SK-N-SH treated with all-trans-retinoic acid at 6 μM for 48 hours (cell line): ENCODE measurements at regions not wholly inside any gene's neighbourhood (a gene's known extent, or its start where the extent isn't known, plus 50 kb on each side); places are given as distances from the start of the nearest gene placed in this dataset.

Experiments used
- CREB5 ChIP-seq: fragments of 250-450 bp; sonication (Bioruptor Pico); IDR thresholded peaks from 2 replicates; pipeline ENCODE4 v1.5.1; 2020; ENCODE audit warnings: low read depth, mild to moderate bottlenecking, moderate library complexity
- CSDC2 ChIP-seq: fragments of 250-450 bp; sonication (Bioruptor Pico); IDR thresholded peaks from 2 replicates; pipeline ENCODE4 v1.5.0; 2020; ENCODE audit warnings: mild to moderate bottlenecking, moderate library complexity
- OSR1 ChIP-seq: fragments of 250-450 bp; sonication (Bioruptor Pico); IDR thresholded peaks from 2 replicates; pipeline ENCODE4 v1.8.0; 2022; ENCODE audit warnings: moderate library complexity, mild to moderate bottlenecking, inconsistent platforms
- PATZ1 ChIP-seq: fragments of 250-450 bp; sonication (Bioruptor Pico); IDR thresholded peaks from 2 replicates; pipeline ENCODE4 v1.8.0; 2020; ENCODE audit warnings: mild to moderate bottlenecking, moderate library complexity, borderline replicate concordance
- POU6F1 ChIP-seq: fragments of 250-450 bp; sonication (Bioruptor Pico); IDR thresholded peaks from 2 replicates; pipeline ENCODE4 v1.8.0; 2021; ENCODE audit warnings: low read depth, mild to moderate bottlenecking, moderate library complexity, borderline replicate concordance
- SNAI2 ChIP-seq: fragments of 250-450 bp; sonication (Bioruptor Pico); IDR thresholded peaks from 2 replicates; pipeline ENCODE4 v1.5.0; 2020; ENCODE audit warnings: mild to moderate bottlenecking, moderate library complexity
- TSHZ2 ChIP-seq: fragments of 250-450 bp; sonication (Bioruptor Pico); IDR thresholded peaks from 2 replicates; pipeline ENCODE4 v1.5.0; 2020; ENCODE audit warnings: mild to moderate bottlenecking, moderate library complexity
- ZNF8 ChIP-seq: fragments of 450-650 bp; formaldehyde crosslinking; IDR thresholded peaks from 2 replicates; pipeline ENCODE4 v1.5.0; 2020; ENCODE audit warnings: mild to moderate bottlenecking, moderate library complexity

- no peak for TF ChIP-seq CSDC2 (CRISPR knock-in tag)
- no peak for TF ChIP-seq SNAI2
- no peak for TF ChIP-seq TSHZ2 (CRISPR knock-in tag)
- no peak for TF ChIP-seq PATZ1 (CRISPR knock-in tag)
- no peak for TF ChIP-seq POU6F1
- TF ChIP-seq CREB5 (CRISPR knock-in tag) = no peak
- TF ChIP-seq OSR1 (CRISPR knock-in tag) = no peak
- TF ChIP-seq ZNF8 (CRISPR knock-in tag) = no peak
Measured at GRCh38 chr9:113705306-113705927, 170.7 kb upstream of the ZNF618 start.
